ENCODE measurements at regions not wholly inside any gene's neighbourhood (a gene's known extent, or its start where the extent isn't known, plus 50 kb on each side); places are given as distances from the start of the nearest gene placed in this dataset.

DNA sequence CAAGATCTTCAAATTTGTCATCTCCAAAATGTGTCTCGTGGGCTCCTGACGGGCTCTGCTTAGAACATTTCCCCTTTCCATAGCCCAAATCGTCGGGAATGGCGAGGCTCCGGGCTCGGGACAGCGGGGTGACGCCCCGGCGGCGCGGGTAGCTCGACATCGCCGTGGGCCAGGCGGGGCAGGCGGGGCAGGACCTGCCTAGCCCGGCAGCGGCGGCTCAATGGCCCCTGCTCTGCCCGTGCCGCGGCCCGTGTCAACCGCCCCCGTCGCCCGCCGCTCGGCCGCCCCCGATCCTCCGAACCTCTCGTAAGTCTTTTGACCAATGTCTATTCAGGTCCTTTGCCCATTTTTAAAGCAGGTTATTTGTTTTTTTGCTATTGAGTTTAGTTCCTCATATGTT is 111.2 kb downstream of the PMAIP1 start:
- Histone ChIP-seq H3K4me2 (ENCODE audit: insufficient read depth, low read length) (no peak overlapping the region), H4K20me1 (ENCODE audit: insufficient read depth, low read length) (no peaks in the 10 kb centered on the region), H3K79me2 (ENCODE audit: insufficient read depth, low read length) (no peaks in the 10 kb centered on the region), H2AFZ (ENCODE audit: low read depth, low read length) (no peak overlapping the region), H3K4me3 (ENCODE audit: low read depth in 1 of 2, low read length in 2 of 2) (no peak overlapping the region), H3K4me1 (ENCODE audit: insufficient read depth, low read length) (no peaks in the 10 kb centered on the region), H3K36me3 (ENCODE audit: insufficient read depth, low read length) (no peaks in the 10 kb centered on the region), H3K27me3 (ENCODE audit: insufficient read depth, low read length, poor library complexity) (no peaks in the 10 kb centered on the region), H3K27ac (ENCODE audit: low read length) (no peak overlapping the region), H3K9ac (ENCODE audit: low read depth, low read length) (no peak overlapping the region), H3K9me3 (ENCODE audit: insufficient read depth, low read length, severe bottlenecking) (no peaks in the 10 kb centered on the region)
- DNase-seq (no peak), ATAC-seq (ENCODE audit: insufficient read depth, low read depth) (no peak)
- TF ChIP-seq EZH2 (IDR thresholded peaks at IDR 0.05; ENCODE audit: borderline replicate concordance, low read depth, low read length, severe bottlenecking): no peak
- TF ChIP-seq, protein P1, sequence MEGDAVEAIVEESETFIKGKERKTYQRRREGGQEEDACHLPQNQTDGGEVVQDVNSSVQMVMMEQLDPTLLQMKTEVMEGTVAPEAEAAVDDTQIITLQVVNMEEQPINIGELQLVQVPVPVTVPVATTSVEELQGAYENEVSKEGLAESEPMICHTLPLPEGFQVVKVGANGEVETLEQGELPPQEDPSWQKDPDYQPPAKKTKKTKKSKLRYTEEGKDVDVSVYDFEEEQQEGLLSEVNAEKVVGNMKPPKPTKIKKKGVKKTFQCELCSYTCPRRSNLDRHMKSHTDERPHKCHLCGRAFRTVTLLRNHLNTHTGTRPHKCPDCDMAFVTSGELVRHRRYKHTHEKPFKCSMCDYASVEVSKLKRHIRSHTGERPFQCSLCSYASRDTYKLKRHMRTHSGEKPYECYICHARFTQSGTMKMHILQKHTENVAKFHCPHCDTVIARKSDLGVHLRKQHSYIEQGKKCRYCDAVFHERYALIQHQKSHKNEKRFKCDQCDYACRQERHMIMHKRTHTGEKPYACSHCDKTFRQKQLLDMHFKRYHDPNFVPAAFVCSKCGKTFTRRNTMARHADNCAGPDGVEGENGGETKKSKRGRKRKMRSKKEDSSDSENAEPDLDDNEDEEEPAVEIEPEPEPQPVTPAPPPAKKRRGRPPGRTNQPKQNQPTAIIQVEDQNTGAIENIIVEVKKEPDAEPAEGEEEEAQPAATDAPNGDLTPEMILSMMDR (IDR thresholded peaks at IDR 0.05; ENCODE audit: borderline replicate concordance, extremely low read depth, low read length, poor library complexity, severe bottlenecking): no peak

DNA sequence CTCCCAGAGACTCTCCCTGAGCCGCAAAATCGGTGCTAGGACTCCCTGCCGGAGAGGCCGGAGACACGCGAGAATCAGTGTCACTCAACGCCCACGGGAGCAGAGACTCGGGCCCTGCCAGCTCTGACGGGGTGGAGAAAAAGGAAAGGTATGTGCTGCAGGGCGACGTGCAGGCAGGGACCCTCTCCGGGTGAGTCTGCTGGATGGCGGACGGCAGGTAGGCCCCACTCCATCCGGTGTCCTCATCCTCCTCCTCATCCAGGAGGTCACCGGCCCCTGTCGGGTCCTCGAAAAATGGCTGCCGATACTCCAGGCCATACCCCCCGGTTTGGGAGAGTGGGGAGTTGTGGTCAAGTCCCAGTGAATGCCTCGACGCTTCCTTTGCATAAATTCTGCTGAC is 110.7 kb downstream of the PMAIP1 start:
- Histone ChIP-seq H3K4me2 (ENCODE audit: insufficient read depth, low read length) (no peak overlapping the region), H3K9ac (ENCODE audit: low read depth, low read length) (no peak overlapping the region), H3K9me3 (ENCODE audit: insufficient read depth, low read length, severe bottlenecking) (no peaks in the 10 kb centered on the region), H2AFZ (ENCODE audit: low read depth, low read length) (no peak overlapping the region), H3K4me1 (ENCODE audit: insufficient read depth, low read length) (no peaks in the 10 kb centered on the region), H3K36me3 (ENCODE audit: insufficient read depth, low read length) (no peaks in the 10 kb centered on the region), H3K79me2 (ENCODE audit: insufficient read depth, low read length) (no peaks in the 10 kb centered on the region), H3K4me3 (ENCODE audit: low read depth in 1 of 2, low read length in 2 of 2) (no peak overlapping the region), H3K27me3 (ENCODE audit: insufficient read depth, low read length, poor library complexity) (no peaks in the 10 kb centered on the region), H4K20me1 (ENCODE audit: insufficient read depth, low read length) (no peaks in the 10 kb centered on the region), H3K27ac (ENCODE audit: low read length) (no peak overlapping the region)
- ATAC-seq (ENCODE audit: insufficient read depth, low read depth): no peak
- TF ChIP-seq, protein P1 (IDR thresholded peaks at IDR 0.05; ENCODE audit: borderline replicate concordance, extremely low read depth, low read length, poor library complexity, severe bottlenecking): no peak
- DNase-seq: no peak

DNA sequence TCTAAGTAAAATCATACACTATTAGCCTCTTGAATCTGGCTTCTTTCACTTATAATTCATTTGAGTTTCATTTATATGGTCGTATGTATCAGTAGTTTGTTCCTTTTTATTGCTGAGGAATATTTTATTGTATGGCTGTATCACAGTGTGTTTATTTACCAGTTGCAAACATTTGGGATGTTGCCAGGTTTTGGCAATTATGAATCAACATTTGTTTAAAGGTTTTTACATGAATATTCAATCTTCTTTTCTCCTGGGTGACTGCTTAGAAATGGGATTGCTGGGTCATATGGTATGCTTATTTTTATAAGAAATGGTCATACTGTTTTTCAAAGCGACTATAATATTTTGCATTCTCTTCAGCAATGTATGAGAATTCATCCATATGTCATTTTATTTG is 107.9 kb downstream of the PMAIP1 start:
- Histone ChIP-seq H3K79me2 (ENCODE audit: insufficient read depth, low read length) (no peaks in the 10 kb centered on the region), H3K9me3 (ENCODE audit: insufficient read depth, low read length, severe bottlenecking) (no peaks in the 10 kb centered on the region), H3K4me2 (ENCODE audit: insufficient read depth, low read length) (no peak overlapping the region), H3K4me3 (ENCODE audit: low read depth in 1 of 2, low read length in 2 of 2) (no peak overlapping the region), H3K9ac (ENCODE audit: low read depth, low read length) (no peak overlapping the region), H2AFZ (ENCODE audit: low read depth, low read length) (no peak overlapping the region), H3K4me1 (ENCODE audit: insufficient read depth, low read length) (no peaks in the 10 kb centered on the region), H3K36me3 (ENCODE audit: insufficient read depth, low read length) (no peaks in the 10 kb centered on the region), H4K20me1 (ENCODE audit: insufficient read depth, low read length) (no peaks in the 10 kb centered on the region), H3K27ac (ENCODE audit: low read length) (no peak overlapping the region), H3K27me3 (ENCODE audit: insufficient read depth, low read length, poor library complexity) (no peaks in the 10 kb centered on the region)
- no peak for ATAC-seq (ENCODE audit: insufficient read depth, low read depth)
- TF ChIP-seq, protein P1 (IDR thresholded peaks at IDR 0.05; ENCODE audit: borderline replicate concordance, extremely low read depth, low read length, poor library complexity, severe bottlenecking): no peak
- TF ChIP-seq EZH2 (IDR thresholded peaks at IDR 0.05; ENCODE audit: borderline replicate concordance, low read depth, low read length, severe bottlenecking): no peak
- DNase-seq: no peak

DNA sequence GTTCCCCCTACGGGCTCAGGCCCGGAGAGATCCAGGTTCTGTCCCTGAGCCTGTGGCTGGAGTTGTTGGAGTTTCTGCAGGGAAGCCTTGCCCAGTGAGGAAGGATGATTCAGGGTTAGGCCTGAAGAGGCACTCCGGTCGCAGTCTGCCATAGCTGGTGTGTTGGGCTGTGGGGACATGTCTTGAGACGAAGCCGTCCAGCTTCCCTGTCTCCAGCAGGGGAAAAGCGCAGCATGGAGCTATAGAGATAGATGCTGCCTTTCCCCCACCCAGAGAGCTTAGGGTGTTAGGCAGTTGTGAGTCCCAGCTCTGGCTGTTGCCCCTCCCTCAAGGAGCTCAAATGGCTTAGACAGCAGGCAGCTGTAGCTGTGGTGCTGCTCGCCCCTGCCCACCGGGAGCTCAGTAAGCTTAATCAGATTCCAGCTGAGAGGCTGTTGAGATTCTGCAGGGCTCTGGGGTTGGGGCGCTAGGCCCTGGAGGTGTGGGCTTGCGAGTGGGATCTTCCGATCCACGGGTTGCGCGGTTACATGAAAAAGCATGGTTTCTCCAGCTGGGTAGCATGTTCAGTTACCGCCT is 103.9 kb downstream of the PMAIP1 start:
- H3K9ac ChIP-seq (ENCODE audit: low read depth, low read length): no peak overlapping the region
- H3K27me3 ChIP-seq (ENCODE audit: insufficient read depth, low read length, poor library complexity): no peaks in the 10 kb centered on the region
- H3K4me2 ChIP-seq (ENCODE audit: insufficient read depth, low read length): no peak overlapping the region
- no peak for ATAC-seq (ENCODE audit: insufficient read depth, low read depth)
- no peaks in the 10 kb centered on the region for H3K36me3 ChIP-seq (ENCODE audit: insufficient read depth, low read length)
- no peaks in the 10 kb centered on the region for H3K4me1 ChIP-seq (ENCODE audit: insufficient read depth, low read length)
- H3K4me3 ChIP-seq (ENCODE audit: low read depth in 1 of 2, low read length in 2 of 2): no peak overlapping the region
- H3K27ac ChIP-seq (ENCODE audit: low read length): no peak overlapping the region
- no peaks in the 10 kb centered on the region for H4K20me1 ChIP-seq (ENCODE audit: insufficient read depth, low read length)
- no peak for DNase-seq
- TF ChIP-seq EZH2 (IDR thresholded peaks at IDR 0.05; ENCODE audit: borderline replicate concordance, low read depth, low read length, severe bottlenecking): no peak
- TF ChIP-seq, protein P1 (IDR thresholded peaks at IDR 0.05; ENCODE audit: borderline replicate concordance, extremely low read depth, low read length, poor library complexity, severe bottlenecking): no peak
- no peaks in the 10 kb centered on the region for H3K79me2 ChIP-seq (ENCODE audit: insufficient read depth, low read length)
- no peaks in the 10 kb centered on the region for H3K9me3 ChIP-seq (ENCODE audit: insufficient read depth, low read length, severe bottlenecking)
- no peak overlapping the region for H2AFZ ChIP-seq (ENCODE audit: low read depth, low read length)

Measured in DND-41 (cell line).